NCI-H146 (cell line): ENCODE measurements at regions not wholly inside any gene's neighbourhood (a gene's known extent, or its start where the extent isn't known, plus 50 kb on each side); places are given as distances from the start of the nearest gene placed in this dataset.

Experiments used
- DNase-seq: peaks from one replicate; lab custom pipeline; 2025; lab: John Stamatoyannopoulos, UW

GRCh38 chr2:160916300-160916699, 243.9 kb upstream of the TANK start:
- no peak for DNase-seq

DNA sequence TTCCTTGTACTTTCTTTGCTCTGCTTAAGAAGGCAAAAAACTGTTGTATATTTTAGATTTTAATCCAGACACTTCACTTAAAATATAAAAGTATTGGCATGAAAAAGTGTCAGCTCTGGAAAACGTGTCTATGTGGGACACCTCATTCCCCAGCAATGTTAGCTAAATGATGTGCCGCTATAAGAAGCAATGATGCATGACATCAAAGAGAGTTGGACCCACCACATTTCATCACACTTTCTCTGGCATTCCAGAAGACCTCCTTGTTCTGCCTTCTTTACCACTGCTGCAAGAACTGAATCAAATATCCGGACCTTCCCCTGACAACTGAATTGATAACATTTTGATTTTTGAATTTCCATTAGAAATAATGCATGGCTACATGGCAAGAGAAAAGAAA, 242.4 kb upstream of the TANK start:
- DNase-seq, result no peak

GRCh38 chr2:160918258-160918657, 242.0 kb upstream of the TANK start:
- no peak for DNase-seq

- peak; percentile 5 for DNase-seq
These were observed 241.2 kb upstream of the TANK start for GRCh38 chr2:160918906-160919503.

DNA sequence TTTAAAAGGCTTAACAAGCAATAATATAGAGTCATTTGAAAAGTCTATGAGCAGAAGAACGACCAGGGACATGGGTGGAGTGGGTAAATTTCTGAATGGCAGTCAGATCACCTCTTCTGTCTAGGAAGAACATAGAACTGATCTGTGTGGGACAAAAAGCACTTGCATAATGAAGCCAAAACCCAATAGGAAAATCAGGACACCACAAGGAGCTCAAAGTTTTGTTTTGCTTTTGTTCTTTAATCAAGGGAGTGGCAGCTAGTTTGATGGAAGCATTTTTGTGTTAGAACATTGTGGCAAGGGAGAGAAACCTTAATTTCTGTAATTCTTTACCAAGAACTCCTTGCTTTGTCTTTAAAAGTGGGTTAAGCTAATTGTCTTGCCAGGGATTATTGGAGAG, 240.2 kb upstream of the TANK start:
- no peak for DNase-seq

DNA sequence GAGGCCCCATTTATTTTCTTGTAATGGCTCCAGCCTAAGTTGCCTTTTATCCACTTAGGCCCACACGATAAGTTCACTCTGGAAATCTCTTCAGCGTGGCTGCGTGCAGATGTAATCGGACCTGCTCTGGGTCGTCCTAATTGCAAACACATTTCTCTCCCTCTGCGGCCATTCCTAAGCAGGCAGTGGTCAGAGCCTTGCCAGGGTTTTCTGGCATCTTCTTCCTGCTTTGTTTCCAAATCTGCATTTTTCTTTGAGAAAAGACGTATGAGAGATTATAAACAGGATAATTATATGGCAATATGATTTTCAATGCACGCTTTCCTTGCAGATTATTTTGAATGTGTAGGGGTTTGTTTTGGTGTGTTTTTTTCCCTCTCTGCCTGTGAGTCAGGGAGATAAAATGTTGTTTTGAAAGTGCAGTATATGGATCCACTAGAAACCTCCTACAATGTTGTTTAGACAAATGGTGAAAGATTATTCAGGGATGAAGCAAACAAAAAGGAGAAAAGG, 239.4 kb upstream of the TANK start:
- DNase-seq, result no peak

DNA sequence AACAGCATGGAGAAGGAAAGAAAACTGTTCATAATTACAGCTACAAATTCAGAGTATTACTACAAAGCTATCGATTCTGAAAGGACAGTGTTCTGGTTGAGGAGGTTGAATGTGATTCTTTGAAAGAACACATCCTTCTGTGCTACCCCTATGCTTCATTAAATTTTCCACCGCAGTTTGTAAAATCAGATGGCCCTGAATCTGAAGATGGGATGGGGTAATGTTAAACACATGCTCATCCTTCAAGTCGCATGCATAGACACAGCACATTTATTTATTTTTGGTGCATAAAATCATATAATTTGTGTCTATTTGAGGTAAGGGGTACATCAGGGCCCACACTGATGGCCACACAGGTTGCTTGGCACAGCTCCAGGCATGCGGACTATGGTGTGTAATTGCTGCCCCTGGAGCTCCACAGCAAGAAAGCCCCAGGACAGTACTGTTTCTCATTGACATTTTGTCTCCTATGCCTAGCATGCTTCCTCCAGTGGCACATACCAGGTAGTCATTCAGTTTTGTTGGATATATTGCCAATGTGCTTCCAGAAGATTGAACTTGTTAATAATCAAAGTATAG, 238.8 kb upstream of the TANK start:
- no peak for DNase-seq

GRCh38 chr2:160924936-160925353, 235.3 kb upstream of the TANK start:
- DNase-seq, result no peak

DNA sequence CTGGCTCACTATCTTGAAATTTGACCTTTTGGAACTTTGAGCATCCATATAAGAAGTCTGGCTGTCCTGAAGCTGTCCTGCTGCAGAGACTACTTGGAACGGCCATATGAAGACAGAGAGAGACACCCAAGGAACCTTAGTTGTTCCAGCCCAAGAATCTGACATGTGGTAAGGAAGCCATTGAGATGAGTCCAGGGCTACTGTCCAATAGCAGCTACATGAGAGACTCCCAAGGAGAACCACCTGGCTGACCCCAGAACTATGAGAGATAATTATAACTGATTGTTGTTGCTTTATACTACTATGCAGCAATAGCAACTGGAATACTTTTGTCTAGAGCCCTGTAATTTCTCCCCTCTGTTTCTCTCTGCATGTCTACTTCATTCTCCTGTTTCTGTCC, 234.3 kb upstream of the TANK start:
- DNase-seq, result no peak

- no peak for DNase-seq
These were observed 232.9 kb upstream of the TANK start for GRCh38 chr2:160927324-160927723.

GRCh38 chr2:160928854-160929301, 231.3 kb upstream of the TANK start:
- DNase-seq, result no peak

GRCh38 chr2:160931531-160931930, 228.7 kb upstream of the TANK start:
- DNase-seq, result no peak

DNA sequence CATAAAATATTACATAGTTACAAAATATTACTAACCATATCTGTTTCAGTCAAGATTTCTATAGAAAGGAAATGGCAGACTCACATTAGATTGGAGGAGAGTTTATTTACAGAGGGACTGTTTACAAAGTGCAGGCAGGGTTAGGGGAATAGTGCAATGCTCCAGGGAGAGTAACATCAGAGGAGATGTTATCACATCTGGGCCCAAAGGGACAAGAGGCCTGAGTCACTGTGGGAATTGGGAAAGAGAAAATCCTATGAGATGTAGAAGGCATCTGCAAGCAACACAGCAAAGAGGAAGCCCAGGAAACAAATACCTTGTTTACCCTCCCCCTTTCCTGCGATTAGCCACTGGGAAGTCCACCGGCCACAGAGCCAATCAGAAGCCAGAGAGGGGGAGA, 227.3 kb upstream of the TANK start:
- no peak for DNase-seq

GRCh38 chr2:160934263-160934662, 226.0 kb upstream of the TANK start:
- DNase-seq, result no peak

GRCh38 chr2:160934991-160935390, 225.2 kb upstream of the TANK start:
- no peak for DNase-seq

GRCh38 chr2:160936044-160936806, 224.0 kb upstream of the TANK start:
- DNase-seq, result no peak

DNA sequence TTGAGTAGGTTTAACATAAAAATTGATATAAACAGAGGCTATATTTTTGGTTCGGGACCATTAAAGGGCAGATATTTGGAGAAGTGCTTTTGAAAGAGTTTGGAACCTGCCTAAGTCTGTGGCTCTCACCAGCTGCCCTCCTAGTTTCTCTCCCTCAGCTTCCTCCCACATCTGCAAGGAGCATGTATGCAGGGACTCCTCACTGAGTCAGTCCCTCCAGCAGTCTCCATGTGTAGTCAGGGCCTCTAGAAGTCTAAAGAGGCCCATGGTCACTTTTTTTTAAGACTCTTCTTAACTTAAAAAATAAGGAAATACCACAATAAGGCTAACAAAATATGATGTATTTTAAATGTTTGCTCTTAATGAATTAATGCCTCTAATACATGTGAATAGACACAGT, 220.0 kb upstream of the TANK start:
- no peak for DNase-seq

- no peak for DNase-seq
These were observed 219.5 kb upstream of the TANK start for GRCh38 chr2:160940699-160941098.

GRCh38 chr2:160941290-160941846, 218.9 kb upstream of the TANK start:
- no peak for DNase-seq

DNA sequence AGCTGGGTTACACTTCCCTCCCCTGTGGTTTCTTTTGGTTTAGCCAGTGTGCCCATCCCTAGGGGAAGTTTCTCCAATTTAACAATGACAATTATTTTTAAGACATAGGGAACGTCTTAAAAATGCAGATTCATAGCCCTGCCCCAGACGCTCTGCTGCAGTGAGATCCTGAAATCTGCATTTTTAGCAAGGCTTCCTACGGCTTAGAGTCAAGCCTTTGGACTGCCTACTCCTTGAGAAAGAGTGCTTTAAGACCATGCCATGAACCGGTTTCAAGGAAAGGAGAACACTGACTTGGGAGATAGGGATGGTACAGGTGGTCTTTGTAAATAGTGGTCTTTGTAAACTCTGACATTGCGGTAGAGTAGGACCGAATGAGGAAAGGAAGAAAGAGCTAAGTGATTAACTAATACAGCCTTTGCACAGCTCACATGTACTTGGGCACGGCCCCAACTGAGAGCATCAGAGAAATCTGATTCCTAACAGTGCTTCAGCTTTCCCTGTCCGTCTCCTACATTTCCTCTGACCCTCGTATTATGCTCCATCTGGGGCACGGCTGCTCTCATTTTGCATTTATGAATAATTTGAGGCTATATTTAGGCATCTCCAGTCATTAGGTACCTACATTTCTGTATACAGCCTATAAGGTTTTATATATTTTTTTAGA, 217.6 kb upstream of the TANK start:
- no peak for DNase-seq

GRCh38 chr2:160943414-160943813, 216.8 kb upstream of the TANK start:
- DNase-seq, result no peak
